ENCODE measurements at regions not wholly inside any gene's neighbourhood (a gene's known extent, or its start where the extent isn't known, plus 50 kb on each side); places are given as distances from the start of the nearest gene placed in this dataset.

- no peak overlapping the region for H2BK15ac ChIP-seq (ENCODE audit: low read depth, low read length)
- no peak overlapping the region for H4K5ac ChIP-seq (ENCODE audit: low read depth, low read length)
- H3K4me3 ChIP-seq (ENCODE audit: insufficient read depth, low read depth, low read length): no peak overlapping the region
- intact Hi-C loops (cut with micrococcal nuclease): no loop called here
- no peak overlapping the region for H3K56ac ChIP-seq (ENCODE audit: extremely low read depth, insufficient read depth, low read length)
- H2AFZ ChIP-seq (replicated peaks; ENCODE audit: low read length, poor library complexity): no peak overlapping the region
- no peak overlapping the region for H4K8ac ChIP-seq (ENCODE audit: low read depth in 2 of 2, low read length in 2 of 2)
- H3K4me2 ChIP-seq (ENCODE audit: low read depth, low read length): no peak overlapping the region
- TF ChIP-seq RCOR1 (IDR thresholded peaks at IDR 0.05; ENCODE audit: insufficient replicate concordance, low read length): no peak
- TF ChIP-seq RAD21 (IDR thresholded peaks at IDR 0.05; ENCODE audit: low read length): no peak
- no peak for TF ChIP-seq MXI1 (IDR thresholded peaks at IDR 0.05; ENCODE audit: borderline replicate concordance, low read depth, low read length)
- no peak for TF ChIP-seq CTCF (conservative IDR thresholded peaks at IDR 0.05; ENCODE audit: low read depth, low read length)
- no peak for TF ChIP-seq USF2 (IDR thresholded peaks at IDR 0.05; ENCODE audit: low read depth, low read length)
- H2AK9ac ChIP-seq (replicated peaks; ENCODE audit: low read depth, low read length, poor library complexity): no peak overlapping the region
- no peaks in the 10 kb centered on the region for H3K79me1 ChIP-seq (ENCODE audit: low read depth in 1 of 2, low read length in 2 of 2)
- H3K27ac ChIP-seq (ENCODE audit: insufficient read depth, low read length): no peak overlapping the region
- BruUV-seq (replicated peaks): no TSS peak
- no peaks in the 10 kb centered on the region for H3K9me3 ChIP-seq (ENCODE audit: control insufficient read depth, insufficient read depth, low read length)
- H2AK5ac ChIP-seq (ENCODE audit: low read depth, low read length): no peak overlapping the region
- ATAC-seq (ENCODE audit: low read depth): no peak
- no peak overlapping the region for H3K9ac ChIP-seq (ENCODE audit: low read depth, low read length)
- dilution Hi-C loops (cut with HindIII; ENCODE audit: low sequenced_read_pairs, unreplicated experiment): no loop called here
- H3K9me1 ChIP-seq (ENCODE audit: insufficient read depth, low read length): no peaks in the 10 kb centered on the region
- in situ Hi-C loops (cut with MboI; ENCODE audit: low sequenced_read_pairs): no loop called here
- H3K4ac ChIP-seq (ENCODE audit: low read depth, low read length): no peak overlapping the region
- H2BK5ac ChIP-seq (ENCODE audit: low read depth, low read length, poor library complexity, severe bottlenecking): no peak overlapping the region
- no peaks in the 10 kb centered on the region for H3K4me1 ChIP-seq (ENCODE audit: control insufficient read depth, insufficient read depth, low read length)
- H3K23ac ChIP-seq (ENCODE audit: low read depth, low read length): no peak overlapping the region
- no peak overlapping the region for H4K91ac ChIP-seq (ENCODE audit: insufficient read depth, low read depth, low read length)
- CTCF ChIA-PET: no interaction called here
- POLR2A ChIA-PET (ENCODE audit: unreplicated experiment): no interaction called here
- WGBS, 2 experiments (ENCODE audit: extremely low coverage in 2 of 2, insufficient read length in 1 of 2): no CpG with 5 or more reads among the region's 1 CpG
- H3K14ac ChIP-seq (replicated peaks; ENCODE audit: low read depth, low read length): no peak overlapping the region
- no peak overlapping the region for H2BK120ac ChIP-seq (ENCODE audit: low read depth, low read length)
- no peaks in the 10 kb centered on the region for H3K27me3 ChIP-seq (ENCODE audit: control insufficient read depth, insufficient read depth, low read length)
- DNase-seq: no peak
- H3K36me3 ChIP-seq (ENCODE audit: control insufficient read depth, insufficient read depth, low read length): no peaks in the 10 kb centered on the region
- no peak overlapping the region for H2BK20ac ChIP-seq (ENCODE audit: low read depth, low read length)
- no peaks in the 10 kb centered on the region for H4K20me1 ChIP-seq (ENCODE audit: insufficient read depth, low read length)
- no peak overlapping the region for H3K18ac ChIP-seq (ENCODE audit: low read depth, low read length)
Measured at GRCh38 chr12:83527810-83528209, 841.1 kb downstream of the TMTC2 start.

All from IMR-90 (cell line).